Large intestine (tissue), 3 donors: ENCODE measurements at regions not wholly inside any gene's neighbourhood (a gene's known extent, or its start where the extent isn't known, plus 50 kb on each side); places are given as distances from the start of the nearest gene placed in this dataset.

ENCODE experiments used
- DNase-seq, 2 donors: peaks; one replicate each; pipeline versions ENCODE4 v3.0.0 to v3.0.0-alpha.2; 2013
- H3K27ac ChIP-seq: one replicate; pipeline ENCODE4 v1.5.1; 2013; ENCODE audit warnings: low read length
- H3K27me3 ChIP-seq: 2 replicates; pipeline ENCODE4 v1.6.1; 2013; ENCODE audit warnings: low read length; ENCODE audit not compliant: control insufficient read depth, insufficient read depth
- H3K36me3 ChIP-seq: 2 replicates; pipeline ENCODE4 v1.6.1; 2013; ENCODE audit warnings: low read length; ENCODE audit not compliant: control insufficient read depth, insufficient read depth
- H3K4me1 ChIP-seq: one replicate; pipeline ENCODE4 v1.6.1; 2013; ENCODE audit warnings: low read length; ENCODE audit not compliant: control insufficient read depth, insufficient read depth
- H3K4me3 ChIP-seq: one replicate; pipeline ENCODE4 v1.5.1; 2013; ENCODE audit warnings: low read length
- H3K9me3 ChIP-seq: one replicate; pipeline ENCODE4 v1.6.1; 2013; ENCODE audit warnings: mild to moderate bottlenecking, low read depth, low read length, moderate library complexity; ENCODE audit not compliant: control insufficient read depth
- WGBS: methylation state at CpG from one replicate; pipeline ENCODE4 v1.1.5; 2013; ENCODE audit warnings: low lambda C conversion rate; ENCODE audit not compliant: insufficient coverage; 5-methylcytosine and 5-hydroxymethylcytosine counted together

DNA sequence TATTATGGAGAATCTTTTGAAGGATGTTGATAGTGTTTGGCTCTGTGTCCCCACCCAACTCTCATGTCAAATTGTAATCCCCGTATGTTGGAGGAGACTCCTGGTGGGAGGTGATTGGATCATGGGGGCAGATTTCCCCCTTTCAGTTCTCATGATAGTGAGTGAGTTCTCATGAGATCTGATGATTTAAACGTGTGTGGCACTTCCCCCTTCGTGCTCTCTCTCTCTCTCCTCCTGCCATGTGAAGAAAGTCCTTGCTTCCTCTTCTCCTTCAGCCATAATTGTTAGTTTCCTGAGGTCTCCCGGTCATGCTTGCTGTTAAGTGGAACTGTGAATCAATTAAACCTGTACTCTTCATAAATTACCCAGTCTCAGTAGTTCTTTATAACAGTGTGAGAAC lies 166.1 kb upstream of the NUDT6 start:
- H3K36me3 ChIP-seq = peaks cover 4% of the 10 kb centered on the region
- no peak overlapping the region for H3K4me3 ChIP-seq
- no peaks in the 10 kb centered on the region for H3K9me3 ChIP-seq
- no peak overlapping the region for H3K27ac ChIP-seq
- H3K27me3 ChIP-seq = no peaks in the 10 kb centered on the region
- DNase-seq = no peak
- no peaks in the 10 kb centered on the region for H3K4me1 ChIP-seq
- 100% methylated on average over 1 of the region's 4 CpGs for WGBS

DNA sequence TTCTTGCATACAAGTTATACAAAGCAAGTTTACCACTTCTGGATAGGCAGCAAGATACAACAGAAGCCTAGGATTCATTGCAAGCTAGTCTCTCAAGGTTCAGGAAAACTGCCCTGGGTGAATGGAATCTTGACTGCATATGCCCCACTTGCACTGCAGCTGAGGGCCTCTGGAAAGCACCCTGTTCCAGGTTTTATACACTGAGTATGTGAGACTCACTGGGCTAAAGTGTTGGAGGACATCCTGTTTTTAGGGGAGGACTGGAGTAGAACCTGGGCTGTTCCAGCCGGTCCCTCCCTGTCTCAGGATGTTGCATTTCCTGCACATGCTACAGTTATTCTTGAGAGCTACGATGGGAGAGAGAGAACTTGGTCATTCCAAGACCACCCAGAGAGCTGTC lies 168.5 kb upstream of the NUDT6 start:
- peaks cover 4% of the 10 kb centered on the region for H3K36me3 ChIP-seq
- WGBS = no CpG with 5 or more reads among the region's 2 CpGs
- DNase-seq = no peak

GRCh38 chr4:123092586-123092985 lies 170.2 kb upstream of the NUDT6 start:
- H3K4me3 ChIP-seq = no peak overlapping the region
- no peaks in the 10 kb centered on the region for H3K9me3 ChIP-seq
- H3K27me3 ChIP-seq = no peaks in the 10 kb centered on the region
- WGBS = no CpG with 5 or more reads among the region's 1 CpG
- no peaks in the 10 kb centered on the region for H3K4me1 ChIP-seq
- DNase-seq = no peak
- H3K36me3 ChIP-seq = peaks cover 4% of the 10 kb centered on the region
- no peak overlapping the region for H3K27ac ChIP-seq

More for the DNA sequence above, 168.5 kb upstream of the NUDT6 start:
- no peak overlapping the region for H3K4me3 ChIP-seq
- H3K27ac ChIP-seq = no peak overlapping the region
- H3K9me3 ChIP-seq = no peaks in the 10 kb centered on the region
- no peaks in the 10 kb centered on the region for H3K27me3 ChIP-seq
- H3K4me1 ChIP-seq = no peaks in the 10 kb centered on the region

DNA sequence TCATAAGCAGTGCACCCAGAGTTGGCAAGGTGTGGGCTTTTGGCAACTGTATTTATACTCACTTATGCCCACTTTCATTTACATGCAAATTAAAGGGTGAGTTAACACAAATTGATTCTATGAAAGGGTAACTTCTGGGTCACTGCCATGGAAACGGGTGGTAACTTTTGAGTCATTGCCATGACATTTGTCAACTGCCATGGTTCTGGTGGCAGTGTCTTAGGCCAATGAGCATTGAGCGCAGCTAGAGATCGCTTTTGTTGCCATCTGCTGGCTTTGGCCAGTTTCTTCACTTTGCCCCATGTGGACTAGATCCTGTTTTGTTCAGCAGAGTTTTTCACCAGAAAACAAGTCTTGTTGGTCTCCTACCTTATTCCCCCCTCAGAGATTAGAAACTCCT lies 170.8 kb upstream of the NUDT6 start:
- Histone ChIP-seq H3K4me1 (no peaks in the 10 kb centered on the region), H3K27me3 (no peaks in the 10 kb centered on the region), H3K36me3 (peaks cover 4% of the 10 kb centered on the region), H3K27ac (no peak overlapping the region), H3K4me3 (no peak overlapping the region), H3K9me3 (no peaks in the 10 kb centered on the region)
- no peak for DNase-seq
- no CpG with 5 or more reads among the region's 3 CpGs for WGBS

- no peak for DNase-seq
- Histone ChIP-seq H3K27me3 (no peaks in the 10 kb centered on the region), H3K27ac (no peak overlapping the region), H3K36me3 (no peaks in the 10 kb centered on the region), H3K4me1 (no peaks in the 10 kb centered on the region), H3K9me3 (no peaks in the 10 kb centered on the region), H3K4me3 (no peak overlapping the region)
- WGBS = no CpG with 5 or more reads among the region's 4 CpGs
These were observed 173.6 kb upstream of the NUDT6 start for GRCh38 chr4:123096038-123096437.

DNA sequence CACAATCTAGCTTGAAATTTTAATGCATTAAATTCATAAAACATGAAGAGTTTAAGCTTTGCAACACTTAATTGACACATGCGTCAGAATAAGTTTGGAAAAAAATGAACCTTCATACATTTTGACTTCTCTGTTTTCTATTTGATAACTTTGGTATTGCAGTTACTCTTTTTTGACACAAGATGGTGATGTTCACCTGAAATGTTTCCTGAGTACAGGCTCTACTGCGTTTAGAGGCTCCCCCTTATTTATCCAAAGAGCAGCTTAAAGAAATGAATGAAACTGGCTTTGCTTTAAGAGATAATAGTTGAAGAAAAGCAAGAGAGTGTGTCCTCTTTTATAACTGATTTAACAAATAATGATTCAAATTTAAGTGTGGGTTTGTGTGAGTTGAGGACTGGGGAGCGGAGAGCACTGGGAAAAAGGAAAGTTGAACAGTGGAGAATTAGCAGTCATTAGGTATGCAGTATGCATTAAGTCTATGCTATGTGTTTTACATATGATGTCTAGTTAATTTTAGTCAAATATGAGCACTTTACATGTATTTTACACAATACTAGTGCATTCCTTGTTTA lies 180.6 kb upstream of the NUDT6 start:
- H3K4me1 ChIP-seq = no peaks in the 10 kb centered on the region
- peak in 1 of 2 donors; percentile 27 for DNase-seq
- H3K9me3 ChIP-seq = peaks cover 6% of the 10 kb centered on the region
- 80% methylated on average over 1 of the region's 3 CpGs for WGBS
- no peak overlapping the region for H3K4me3 ChIP-seq
- no peak overlapping the region for H3K27ac ChIP-seq
- no peaks in the 10 kb centered on the region for H3K36me3 ChIP-seq
- H3K27me3 ChIP-seq = no peaks in the 10 kb centered on the region

DNA sequence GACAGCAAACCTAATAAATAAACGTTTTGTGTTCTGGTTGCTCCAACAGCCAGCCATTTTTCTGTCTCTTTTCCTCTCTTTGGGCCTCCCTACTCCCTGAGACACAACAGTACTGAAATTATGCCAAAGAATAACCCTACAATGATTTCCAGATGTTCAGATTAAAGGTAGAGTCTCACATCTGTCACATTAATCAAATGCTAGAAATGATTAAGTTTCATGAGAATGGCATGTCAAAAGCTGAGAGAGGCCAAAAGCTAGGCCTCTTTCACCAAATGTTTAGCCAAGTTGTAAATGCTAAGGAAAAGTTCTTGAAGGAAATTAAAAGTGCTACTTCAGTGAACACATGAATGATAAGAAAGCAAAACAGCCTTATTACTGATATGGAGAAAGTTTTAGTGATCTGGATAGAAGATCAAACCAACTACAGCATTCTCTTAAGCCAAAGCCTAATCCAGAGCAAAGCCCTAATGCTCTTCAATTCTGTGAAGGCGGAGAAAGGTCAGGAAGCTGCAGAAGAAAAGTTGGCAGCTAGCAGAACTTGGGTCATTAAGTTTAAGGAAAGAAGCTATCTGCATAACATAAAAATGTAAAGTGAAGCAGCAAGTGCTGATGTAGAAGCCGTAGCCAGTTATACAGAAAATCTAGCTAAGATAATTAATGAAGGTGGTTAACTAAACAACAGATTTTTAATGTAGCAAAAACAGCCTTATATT lies 182.1 kb upstream of the NUDT6 start:
- 40% methylated on average over 1 of the region's 3 CpGs for WGBS
- Histone ChIP-seq H3K4me1 (no peaks in the 10 kb centered on the region), H3K36me3 (no peaks in the 10 kb centered on the region), H3K4me3 (no peak overlapping the region), H3K27me3 (no peaks in the 10 kb centered on the region), H3K27ac (no peak overlapping the region), H3K9me3 (peaks cover 6% of the 10 kb centered on the region)
- no peak for DNase-seq

GRCh38 chr4:123105026-123105420 lies 182.6 kb upstream of the NUDT6 start:
- peaks cover 6% of the 10 kb centered on the region for H3K9me3 ChIP-seq
- no peaks in the 10 kb centered on the region for H3K27me3 ChIP-seq
- no peak overlapping the region for H3K27ac ChIP-seq
- DNase-seq = no peak
- WGBS = 86% methylated on average over 1 of the region's 5 CpGs
- no peak overlapping the region for H3K4me3 ChIP-seq
- H3K36me3 ChIP-seq = no peaks in the 10 kb centered on the region
- H3K4me1 ChIP-seq = no peaks in the 10 kb centered on the region

DNA sequence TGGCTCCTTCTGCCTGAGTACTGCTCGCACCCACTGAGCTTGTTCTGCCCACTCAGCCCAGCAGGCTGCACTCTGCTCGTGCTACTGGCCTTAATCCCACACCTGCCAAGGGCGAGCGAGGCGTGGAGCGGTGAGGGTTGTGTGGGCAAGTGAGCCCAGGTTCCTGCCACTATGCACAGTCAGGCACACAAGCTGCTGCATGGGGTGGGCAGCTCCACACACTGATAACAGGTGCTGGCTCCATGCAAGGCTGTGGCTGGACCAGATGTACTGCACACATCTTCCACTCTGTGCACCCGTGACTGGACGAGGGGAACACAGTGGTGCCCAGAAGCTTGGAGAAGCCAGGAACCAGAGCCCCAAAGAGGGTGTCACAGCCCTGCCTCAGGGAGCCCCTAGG lies 184.3 kb upstream of the NUDT6 start:
- DNase-seq = no peak
- WGBS = no CpG with 5 or more reads among the region's 8 CpGs
- H3K4me1 ChIP-seq = no peaks in the 10 kb centered on the region
- no peaks in the 10 kb centered on the region for H3K27me3 ChIP-seq
- no peaks in the 10 kb centered on the region for H3K36me3 ChIP-seq
- no peak overlapping the region for H3K4me3 ChIP-seq
- peaks cover 6% of the 10 kb centered on the region for H3K9me3 ChIP-seq
- H3K27ac ChIP-seq = no peak overlapping the region

DNA sequence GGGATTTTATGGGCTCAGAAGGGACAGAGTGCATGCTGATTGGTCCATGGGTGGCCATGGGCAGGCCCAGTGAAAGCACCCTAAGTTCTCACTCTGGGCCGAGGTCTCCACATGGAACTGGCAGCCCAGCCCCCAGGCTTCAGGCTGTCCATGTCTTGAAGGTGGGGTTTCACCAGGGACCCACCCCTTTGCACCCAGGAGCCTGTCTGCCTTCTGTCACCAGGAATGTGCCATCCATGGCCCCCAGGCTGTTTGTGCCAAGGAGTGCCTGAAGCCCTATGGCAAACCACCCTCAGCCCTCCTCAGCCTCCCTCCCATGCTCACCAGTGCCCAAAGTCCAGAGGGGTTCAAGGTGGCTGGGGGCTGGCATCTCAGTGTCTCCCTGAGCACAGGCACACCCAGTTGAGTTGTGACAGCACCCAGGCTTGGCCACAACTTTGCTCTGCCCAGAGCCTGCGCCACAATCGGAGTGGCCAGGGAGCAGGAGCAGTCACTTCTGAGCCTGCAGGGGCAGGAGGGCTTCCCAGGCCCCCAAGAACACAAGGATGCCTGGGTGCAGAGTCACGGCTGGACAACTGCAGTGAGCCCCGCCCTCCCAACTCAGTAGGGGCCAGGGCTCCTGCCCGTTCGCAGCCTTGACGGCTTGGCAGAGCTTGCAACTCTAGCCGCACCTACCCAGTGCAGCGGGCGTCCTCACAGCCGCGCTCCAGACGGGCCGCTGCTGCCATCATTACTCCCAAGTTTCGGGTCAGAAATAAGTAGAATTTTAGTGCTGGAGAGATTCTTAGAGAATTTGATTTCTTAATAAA lies 185.3 kb upstream of the NUDT6 start:
- DNase-seq = no peak
- no peak overlapping the region for H3K27ac ChIP-seq
- no peaks in the 10 kb centered on the region for H3K36me3 ChIP-seq
- no peak overlapping the region for H3K4me3 ChIP-seq
- WGBS = 100% methylated on average over 6 of the region's 16 CpGs
- H3K27me3 ChIP-seq = no peaks in the 10 kb centered on the region
- no peaks in the 10 kb centered on the region for H3K4me1 ChIP-seq
- H3K9me3 ChIP-seq = peaks cover 6% of the 10 kb centered on the region
